ENCODE measurements at regions not wholly inside any gene's neighbourhood (a gene's known extent, or its start where the extent isn't known, plus 50 kb on each side); places are given as distances from the start of the nearest gene placed in this dataset.
"Not testable (repeated sequence)": the region's sequence is repeated elsewhere in the genome, so short reads cannot be mapped to it uniquely, and the experiment has no call there.

GRCh38 chrX:55165026-55165425 lies 55.1 kb upstream of the PAGE5 start:
- H3K4me3 ChIP-seq (ENCODE audit: extremely low read depth, insufficient read depth, low read length, poor library complexity, severe bottlenecking); H3K9me3 ChIP-seq (ENCODE audit: control insufficient read depth, low read length); H3K4me1 ChIP-seq (ENCODE audit: control insufficient read depth, insufficient read depth, low read length, poor library complexity, severe bottlenecking); H3K36me3 ChIP-seq (ENCODE audit: control insufficient read depth, insufficient read depth, low read length); H3K27ac ChIP-seq (ENCODE audit: low read depth, low read length, severe bottlenecking): not testable (repeated sequence)
- WGBS, 2 experiments (ENCODE audit: insufficient coverage in 2 of 2): 100% methylated on average over 2 of the region's 4 CpGs; no CpG with 5 or more reads in 1 of the 2 experiments

GRCh38 chrX:55167124-55167803 lies 52.9 kb upstream of the PAGE5 start:
- no peaks in the 10 kb centered on the region for H3K4me1 ChIP-seq (ENCODE audit: control insufficient read depth, insufficient read depth, low read length, poor library complexity, severe bottlenecking)
- no peaks in the 10 kb centered on the region for H3K36me3 ChIP-seq (ENCODE audit: control insufficient read depth, insufficient read depth, low read length)
- H3K27ac ChIP-seq (ENCODE audit: low read depth, low read length, severe bottlenecking): no peak overlapping the region
- WGBS, 2 experiments (ENCODE audit: insufficient coverage in 2 of 2): 86% methylated on average over 1 of the region's 3 CpGs; no CpG with 5 or more reads in 1 of the 2 experiments
- no peak overlapping the region for H3K4me3 ChIP-seq (ENCODE audit: extremely low read depth, insufficient read depth, low read length, poor library complexity, severe bottlenecking)
- H3K9me3 ChIP-seq (ENCODE audit: control insufficient read depth, low read length): no peaks in the 10 kb centered on the region

GRCh38 chrX:55167901-55168300 lies 52.2 kb upstream of the PAGE5 start:
- Histone ChIP-seq H3K36me3 (ENCODE audit: control insufficient read depth, insufficient read depth, low read length) (no peaks in the 10 kb centered on the region), H3K4me3 (ENCODE audit: extremely low read depth, insufficient read depth, low read length, poor library complexity, severe bottlenecking) (no peak overlapping the region), H3K9me3 (ENCODE audit: control insufficient read depth, low read length) (no peaks in the 10 kb centered on the region), H3K27ac (ENCODE audit: low read depth, low read length, severe bottlenecking) (no peak overlapping the region), H3K4me1 (ENCODE audit: control insufficient read depth, insufficient read depth, low read length, poor library complexity, severe bottlenecking) (no peaks in the 10 kb centered on the region)
- WGBS, 2 experiments (ENCODE audit: insufficient coverage in 2 of 2): 80% methylated on average over 1 of the region's 4 CpGs; no CpG with 5 or more reads in 1 of the 2 experiments

GRCh38 chrX:55169782-55170181 lies 50.4 kb upstream of the PAGE5 start:
- H3K27ac ChIP-seq (ENCODE audit: low read depth, low read length, severe bottlenecking): no peak overlapping the region
- no peaks in the 10 kb centered on the region for H3K4me1 ChIP-seq (ENCODE audit: control insufficient read depth, insufficient read depth, low read length, poor library complexity, severe bottlenecking)
- no peak overlapping the region for H3K4me3 ChIP-seq (ENCODE audit: extremely low read depth, insufficient read depth, low read length, poor library complexity, severe bottlenecking)
- no peaks in the 10 kb centered on the region for H3K36me3 ChIP-seq (ENCODE audit: control insufficient read depth, insufficient read depth, low read length)
- no peaks in the 10 kb centered on the region for H3K9me3 ChIP-seq (ENCODE audit: control insufficient read depth, low read length)

All from mesodermal cell (in vitro differentiated cells).